ENCODE measurements at regions not wholly inside any gene's neighbourhood (a gene's known extent, or its start where the extent isn't known, plus 50 kb on each side); places are given as distances from the start of the nearest gene placed in this dataset.
"Not testable (repeated sequence)": the region's sequence is repeated elsewhere in the genome, so short reads cannot be mapped to it uniquely, and the experiment has no call there.

GRCh38 chr3:67145738-67146137 is 147.6 kb downstream of the KBTBD8 start:
- Histone ChIP-seq H3K27me3 (ENCODE audit: control insufficient read depth, insufficient read depth, low read length) (no peaks in the 10 kb centered on the region), H3K4me3 (ENCODE audit: low read depth, low read length) (no peak overlapping the region), H3K9ac (ENCODE audit: low read depth, low read length) (no peak overlapping the region), H3K9me3 (ENCODE audit: control insufficient read depth, insufficient read depth, low read length) (no peaks in the 10 kb centered on the region), H3K4me1 (ENCODE audit: control insufficient read depth, insufficient read depth, low read length) (no peaks in the 10 kb centered on the region), H3K36me3 (ENCODE audit: control insufficient read depth, insufficient read depth, low read length) (no peaks in the 10 kb centered on the region), H3K27ac (ENCODE audit: low read depth, low read length) (no peak overlapping the region)

- Histone ChIP-seq H3K9me3 (ENCODE audit: control insufficient read depth, insufficient read depth, low read length) (no peaks in the 10 kb centered on the region), H3K27me3 (ENCODE audit: control insufficient read depth, insufficient read depth, low read length) (no peaks in the 10 kb centered on the region), H3K4me1 (ENCODE audit: control insufficient read depth, insufficient read depth, low read length) (peaks cover 5% of the 10 kb centered on the region; the same call in 1 of the 2 replicates), H3K36me3 (ENCODE audit: control insufficient read depth, insufficient read depth, low read length) (no peaks in the 10 kb centered on the region), H3K4me3 (ENCODE audit: low read depth, low read length) (no peak overlapping the region), H3K9ac (ENCODE audit: low read depth, low read length) (no peak overlapping the region), H3K27ac (ENCODE audit: low read depth, low read length) (no peak overlapping the region)
These were observed 156.3 kb downstream of the KBTBD8 start for GRCh38 chr3:67154429-67154828.

GRCh38 chr3:67167481-67167880 is 169.4 kb downstream of the KBTBD8 start:
- Histone ChIP-seq H3K4me3 (ENCODE audit: low read depth, low read length) (no peak overlapping the region), H3K9me3 (ENCODE audit: control insufficient read depth, insufficient read depth, low read length) (no peaks in the 10 kb centered on the region), H3K36me3 (ENCODE audit: control insufficient read depth, insufficient read depth, low read length) (no peaks in the 10 kb centered on the region), H3K4me1 (ENCODE audit: control insufficient read depth, insufficient read depth, low read length) (no peaks in the 10 kb centered on the region), H3K9ac (ENCODE audit: low read depth, low read length) (no peak overlapping the region), H3K27ac (ENCODE audit: low read depth, low read length) (no peak overlapping the region), H3K27me3 (ENCODE audit: control insufficient read depth, insufficient read depth, low read length) (no peaks in the 10 kb centered on the region)

- no peaks in the 10 kb centered on the region for H3K4me1 ChIP-seq (ENCODE audit: control insufficient read depth, insufficient read depth, low read length)
- H3K4me3 ChIP-seq (ENCODE audit: low read depth, low read length) = no peak overlapping the region
- no peak overlapping the region for H3K27ac ChIP-seq (ENCODE audit: low read depth, low read length)
- no peak overlapping the region for H3K9ac ChIP-seq (ENCODE audit: low read depth, low read length)
- H3K27me3 ChIP-seq (ENCODE audit: control insufficient read depth, insufficient read depth, low read length) = no peaks in the 10 kb centered on the region
- H3K9me3 ChIP-seq (ENCODE audit: control insufficient read depth, insufficient read depth, low read length) = no peaks in the 10 kb centered on the region; the same call in 1 of the 2 replicates
- H3K36me3 ChIP-seq (ENCODE audit: control insufficient read depth, insufficient read depth, low read length) = no peaks in the 10 kb centered on the region
These were observed 173.7 kb downstream of the KBTBD8 start for GRCh38 chr3:67171841-67172240.

- H3K27me3 ChIP-seq (ENCODE audit: control insufficient read depth, insufficient read depth, low read length); H3K9ac ChIP-seq (ENCODE audit: low read depth, low read length); H3K9me3 ChIP-seq (ENCODE audit: control insufficient read depth, insufficient read depth, low read length); H3K4me1 ChIP-seq (ENCODE audit: control insufficient read depth, insufficient read depth, low read length); H3K27ac ChIP-seq (ENCODE audit: low read depth, low read length); H3K4me3 ChIP-seq (ENCODE audit: low read depth, low read length); H3K36me3 ChIP-seq (ENCODE audit: control insufficient read depth, insufficient read depth, low read length): not testable (repeated sequence)
These were observed 175.0 kb downstream of the KBTBD8 start for GRCh38 chr3:67173130-67173529.

GRCh38 chr3:67176396-67176795 is 178.3 kb downstream of the KBTBD8 start:
- H3K9ac ChIP-seq (ENCODE audit: low read depth, low read length) = no peak overlapping the region
- H3K36me3 ChIP-seq (ENCODE audit: control insufficient read depth, insufficient read depth, low read length) = no peaks in the 10 kb centered on the region
- H3K4me1 ChIP-seq (ENCODE audit: control insufficient read depth, insufficient read depth, low read length) = no peaks in the 10 kb centered on the region
- no peak overlapping the region for H3K27ac ChIP-seq (ENCODE audit: low read depth, low read length)
- no peak overlapping the region for H3K4me3 ChIP-seq (ENCODE audit: low read depth, low read length)
- no peaks in the 10 kb centered on the region for H3K27me3 ChIP-seq (ENCODE audit: control insufficient read depth, insufficient read depth, low read length)
- H3K9me3 ChIP-seq (ENCODE audit: control insufficient read depth, insufficient read depth, low read length) = no peaks in the 10 kb centered on the region; the same call in 1 of the 2 replicates

- no peaks in the 10 kb centered on the region for H3K4me1 ChIP-seq (ENCODE audit: control insufficient read depth, insufficient read depth, low read length)
These were observed 194.4 kb downstream of the KBTBD8 start for GRCh38 chr3:67192466-67192865.

GRCh38 chr3:67196677-67197076 is 198.6 kb downstream of the KBTBD8 start:
- Histone ChIP-seq H3K9ac (ENCODE audit: low read depth, low read length) (no peak overlapping the region), H3K27ac (ENCODE audit: low read depth, low read length) (no peak overlapping the region), H3K9me3 (ENCODE audit: control insufficient read depth, insufficient read depth, low read length) (no peaks in the 10 kb centered on the region), H3K4me3 (ENCODE audit: low read depth, low read length) (no peak overlapping the region), H3K27me3 (ENCODE audit: control insufficient read depth, insufficient read depth, low read length) (no peaks in the 10 kb centered on the region), H3K36me3 (ENCODE audit: control insufficient read depth, insufficient read depth, low read length) (no peaks in the 10 kb centered on the region), H3K4me1 (ENCODE audit: control insufficient read depth, insufficient read depth, low read length) (no peaks in the 10 kb centered on the region)

More at GRCh38 chr3:67192466-67192865, 194.4 kb downstream of the KBTBD8 start:
- Histone ChIP-seq H3K27me3 (ENCODE audit: control insufficient read depth, insufficient read depth, low read length) (no peaks in the 10 kb centered on the region), H3K9me3 (ENCODE audit: control insufficient read depth, insufficient read depth, low read length) (no peaks in the 10 kb centered on the region), H3K4me3 (ENCODE audit: low read depth, low read length) (no peak overlapping the region), H3K36me3 (ENCODE audit: control insufficient read depth, insufficient read depth, low read length) (no peaks in the 10 kb centered on the region), H3K27ac (ENCODE audit: low read depth, low read length) (no peak overlapping the region), H3K9ac (ENCODE audit: low read depth, low read length) (no peak overlapping the region)

GRCh38 chr3:67198374-67198773 is 200.3 kb downstream of the KBTBD8 start:
- no peak overlapping the region for H3K9ac ChIP-seq (ENCODE audit: low read depth, low read length)
- no peaks in the 10 kb centered on the region for H3K4me1 ChIP-seq (ENCODE audit: control insufficient read depth, insufficient read depth, low read length)

GRCh38 chr3:67200618-67201017 is 202.5 kb downstream of the KBTBD8 start:
- Histone ChIP-seq H3K36me3 (ENCODE audit: control insufficient read depth, insufficient read depth, low read length) (no peaks in the 10 kb centered on the region), H3K27ac (ENCODE audit: low read depth, low read length) (no peak overlapping the region), H3K4me3 (ENCODE audit: low read depth, low read length) (no peak overlapping the region), H3K9me3 (ENCODE audit: control insufficient read depth, insufficient read depth, low read length) (no peaks in the 10 kb centered on the region), H3K4me1 (ENCODE audit: control insufficient read depth, insufficient read depth, low read length) (no peaks in the 10 kb centered on the region), H3K27me3 (ENCODE audit: control insufficient read depth, insufficient read depth, low read length) (no peaks in the 10 kb centered on the region), H3K9ac (ENCODE audit: low read depth, low read length) (no peak overlapping the region)

More at GRCh38 chr3:67198374-67198773, 200.3 kb downstream of the KBTBD8 start:
- Histone ChIP-seq H3K9me3 (ENCODE audit: control insufficient read depth, insufficient read depth, low read length) (no peaks in the 10 kb centered on the region), H3K27me3 (ENCODE audit: control insufficient read depth, insufficient read depth, low read length) (no peaks in the 10 kb centered on the region), H3K36me3 (ENCODE audit: control insufficient read depth, insufficient read depth, low read length) (no peaks in the 10 kb centered on the region), H3K4me3 (ENCODE audit: low read depth, low read length) (no peak overlapping the region), H3K27ac (ENCODE audit: low read depth, low read length) (no peak overlapping the region)

- no peak overlapping the region for H3K27ac ChIP-seq (ENCODE audit: low read depth, low read length)
- no peaks in the 10 kb centered on the region for H3K4me1 ChIP-seq (ENCODE audit: control insufficient read depth, insufficient read depth, low read length)
- H3K9me3 ChIP-seq (ENCODE audit: control insufficient read depth, insufficient read depth, low read length) = no peaks in the 10 kb centered on the region
- H3K9ac ChIP-seq (ENCODE audit: low read depth, low read length) = no peak overlapping the region
- H3K36me3 ChIP-seq (ENCODE audit: control insufficient read depth, insufficient read depth, low read length) = no peaks in the 10 kb centered on the region
- H3K27me3 ChIP-seq (ENCODE audit: control insufficient read depth, insufficient read depth, low read length) = no peaks in the 10 kb centered on the region
- H3K4me3 ChIP-seq (ENCODE audit: low read depth, low read length) = no peak overlapping the region
These were observed 202.9 kb downstream of the KBTBD8 start for GRCh38 chr3:67201026-67201425.

- no peak overlapping the region for H3K4me3 ChIP-seq (ENCODE audit: low read depth, low read length)
- no peaks in the 10 kb centered on the region for H3K36me3 ChIP-seq (ENCODE audit: control insufficient read depth, insufficient read depth, low read length)
- H3K9ac ChIP-seq (ENCODE audit: low read depth, low read length) = no peak overlapping the region
- H3K4me1 ChIP-seq (ENCODE audit: control insufficient read depth, insufficient read depth, low read length) = no peaks in the 10 kb centered on the region
- no peaks in the 10 kb centered on the region for H3K27me3 ChIP-seq (ENCODE audit: control insufficient read depth, insufficient read depth, low read length)
- H3K27ac ChIP-seq (ENCODE audit: low read depth, low read length) = no peak overlapping the region
- no peaks in the 10 kb centered on the region for H3K9me3 ChIP-seq (ENCODE audit: control insufficient read depth, insufficient read depth, low read length)
These were observed 203.9 kb downstream of the KBTBD8 start for GRCh38 chr3:67202053-67202452.
